Skeletal muscle satellite cell (primary cell): ENCODE measurements at regions not wholly inside any gene's neighbourhood (a gene's known extent, or its start where the extent isn't known, plus 50 kb on each side); places are given as distances from the start of the nearest gene placed in this dataset.

Experiments
- H3K27me3 ChIP-seq: 2 replicates; pipeline ENCODE4 v1.7.0; 2013; ENCODE audit warnings: low read length; ENCODE audit not compliant: control insufficient read depth, insufficient read depth
- H3K36me3 ChIP-seq: 2 replicates; pipeline ENCODE4 v1.7.0; 2013; ENCODE audit warnings: mild to moderate bottlenecking, control low read depth, low read length; ENCODE audit not compliant: insufficient read depth
- H3K4me1 ChIP-seq: 2 replicates; pipeline ENCODE4 v1.7.0; 2013; ENCODE audit warnings: low read length; ENCODE audit not compliant: control insufficient read depth, insufficient read depth
- H3K4me2 ChIP-seq: 2 replicates; pipeline ENCODE4 v1.7.0; 2013; ENCODE audit warnings: mild to moderate bottlenecking, low read length
- H3K4me3 ChIP-seq: 2 replicates; pipeline ENCODE4 v1.7.0; 2013; ENCODE audit warnings: low read length
- H3K9ac ChIP-seq: 2 replicates; pipeline ENCODE4 v1.7.0; 2013; ENCODE audit warnings: mild to moderate bottlenecking, low read depth, low read length, moderate library complexity
- H3K9me3 ChIP-seq: replicated peaks from 2 replicates; pipeline ENCODE4 v1.7.0; 2013; ENCODE audit warnings: mild to moderate bottlenecking, control low read depth, low read length

- no peak overlapping the region for H3K4me3 ChIP-seq
Observed at GRCh38 chr12:116365114-116365513, 87.6 kb upstream of the MED13L start.

GRCh38 chr12:116365606-116366455, 88.3 kb upstream of the MED13L start:
- H3K9me3 ChIP-seq = no peaks in the 10 kb centered on the region
- no peak overlapping the region for H3K4me3 ChIP-seq
- H3K4me1 ChIP-seq = no peaks in the 10 kb centered on the region
- H3K4me2 ChIP-seq = no peak overlapping the region
- no peaks in the 10 kb centered on the region for H3K36me3 ChIP-seq
- no peaks in the 10 kb centered on the region for H3K27me3 ChIP-seq
- H3K9ac ChIP-seq = no peak overlapping the region

More at GRCh38 chr12:116365114-116365513, 87.6 kb upstream of the MED13L start:
- Histone ChIP-seq H3K4me1 (no peaks in the 10 kb centered on the region), H3K36me3 (no peaks in the 10 kb centered on the region), H3K4me2 (no peak overlapping the region), H3K27me3 (no peaks in the 10 kb centered on the region), H3K9ac (no peak overlapping the region), H3K9me3 (no peaks in the 10 kb centered on the region)

DNA sequence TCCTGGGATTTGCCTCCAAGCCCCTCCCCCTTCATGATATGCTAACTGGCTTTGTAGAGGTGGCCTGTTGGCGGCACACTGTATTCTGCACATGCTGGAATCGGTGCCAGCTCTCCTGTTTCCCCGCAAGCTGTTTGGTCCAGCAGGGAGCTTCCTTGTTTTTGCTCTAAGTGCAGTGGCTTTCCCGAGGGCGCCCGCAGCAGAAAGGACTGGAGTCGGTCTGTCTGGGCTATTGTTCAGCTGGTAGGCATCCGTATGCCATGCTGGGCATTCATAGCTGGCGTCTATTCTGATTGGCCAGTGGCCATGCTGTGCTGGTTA, 88.9 kb upstream of the MED13L start:
- no peak overlapping the region for H3K4me2 ChIP-seq
- H3K9me3 ChIP-seq = no peaks in the 10 kb centered on the region
- no peaks in the 10 kb centered on the region for H3K27me3 ChIP-seq
- no peak overlapping the region for H3K9ac ChIP-seq
- H3K4me3 ChIP-seq = no peak overlapping the region
- H3K4me1 ChIP-seq = no peaks in the 10 kb centered on the region
- no peaks in the 10 kb centered on the region for H3K36me3 ChIP-seq

DNA sequence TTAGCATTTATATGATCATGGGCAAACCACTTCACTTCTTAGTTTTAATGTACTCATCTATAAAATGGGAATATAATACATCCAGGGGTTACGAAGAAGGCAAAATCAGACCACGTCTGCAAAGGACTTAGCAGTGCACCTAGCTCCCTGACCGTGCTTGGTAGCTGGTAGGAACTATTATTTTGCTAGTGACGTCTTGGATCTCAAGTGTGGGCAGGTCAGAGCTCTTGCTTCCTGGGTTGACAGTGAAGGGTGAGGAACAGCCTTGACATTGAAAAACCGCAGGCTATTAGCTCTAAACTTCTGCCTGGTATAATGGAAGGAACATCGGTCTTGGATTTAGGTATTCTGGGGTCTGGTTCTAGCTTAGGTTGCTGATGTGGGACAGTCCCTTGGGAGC, 89.3 kb upstream of the MED13L start:
- H3K4me3 ChIP-seq = no peak overlapping the region
- H3K4me1 ChIP-seq = no peaks in the 10 kb centered on the region
- no peaks in the 10 kb centered on the region for H3K9me3 ChIP-seq
- H3K27me3 ChIP-seq = no peaks in the 10 kb centered on the region
- H3K36me3 ChIP-seq = no peaks in the 10 kb centered on the region
- H3K9ac ChIP-seq = no peak overlapping the region
- no peak overlapping the region for H3K4me2 ChIP-seq

- H3K27me3 ChIP-seq = no peaks in the 10 kb centered on the region
- H3K4me3 ChIP-seq = no peak overlapping the region
- no peak overlapping the region for H3K9ac ChIP-seq
- no peak overlapping the region for H3K4me2 ChIP-seq
- no peaks in the 10 kb centered on the region for H3K4me1 ChIP-seq
- H3K9me3 ChIP-seq = no peaks in the 10 kb centered on the region
- no peaks in the 10 kb centered on the region for H3K36me3 ChIP-seq
Observed at GRCh38 chr12:116368196-116369194, 91.0 kb upstream of the MED13L start.

DNA sequence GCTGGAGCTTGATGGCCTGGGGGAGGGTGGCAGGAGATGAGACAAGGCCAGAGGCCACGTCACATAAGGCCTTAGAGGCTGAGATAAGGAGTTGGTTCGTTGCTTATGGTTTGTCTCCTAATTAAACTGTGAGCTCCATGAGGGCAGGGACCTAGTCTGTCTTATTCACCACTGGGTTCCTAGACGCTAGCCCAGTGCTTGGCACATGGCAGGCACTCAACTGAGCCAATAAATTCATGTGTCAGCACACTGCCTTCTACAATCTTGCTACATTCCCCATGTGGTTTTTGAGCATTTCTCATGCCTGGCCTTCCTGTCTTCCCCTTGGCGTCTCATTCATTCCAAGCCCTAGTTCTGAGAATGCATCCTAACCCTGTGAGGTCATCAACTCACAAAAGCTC, 92.5 kb upstream of the MED13L start:
- Histone ChIP-seq H3K9me3 (no peaks in the 10 kb centered on the region), H3K4me3 (no peak overlapping the region), H3K9ac (no peak overlapping the region), H3K27me3 (no peaks in the 10 kb centered on the region), H3K4me2 (no peak overlapping the region), H3K36me3 (no peaks in the 10 kb centered on the region), H3K4me1 (no peaks in the 10 kb centered on the region)

- Histone ChIP-seq H3K27me3 (no peaks in the 10 kb centered on the region), H3K36me3 (no peaks in the 10 kb centered on the region), H3K4me2 (no peak overlapping the region), H3K9me3 (no peaks in the 10 kb centered on the region), H3K4me1 (peaks cover 2% of the 10 kb centered on the region), H3K4me3 (no peak overlapping the region), H3K9ac (no peak overlapping the region)
Observed at GRCh38 chr12:116370886-116371580, 93.5 kb upstream of the MED13L start.

- Histone ChIP-seq H3K4me1 (peaks cover 17% of the 10 kb centered on the region), H3K9me3 (no peaks in the 10 kb centered on the region), H3K9ac (no peak overlapping the region), H3K27me3 (no peaks in the 10 kb centered on the region), H3K36me3 (no peaks in the 10 kb centered on the region), H3K4me2 (no peak overlapping the region), H3K4me3 (no peak overlapping the region)
Observed at GRCh38 chr12:116372815-116373214, 95.3 kb upstream of the MED13L start.

DNA sequence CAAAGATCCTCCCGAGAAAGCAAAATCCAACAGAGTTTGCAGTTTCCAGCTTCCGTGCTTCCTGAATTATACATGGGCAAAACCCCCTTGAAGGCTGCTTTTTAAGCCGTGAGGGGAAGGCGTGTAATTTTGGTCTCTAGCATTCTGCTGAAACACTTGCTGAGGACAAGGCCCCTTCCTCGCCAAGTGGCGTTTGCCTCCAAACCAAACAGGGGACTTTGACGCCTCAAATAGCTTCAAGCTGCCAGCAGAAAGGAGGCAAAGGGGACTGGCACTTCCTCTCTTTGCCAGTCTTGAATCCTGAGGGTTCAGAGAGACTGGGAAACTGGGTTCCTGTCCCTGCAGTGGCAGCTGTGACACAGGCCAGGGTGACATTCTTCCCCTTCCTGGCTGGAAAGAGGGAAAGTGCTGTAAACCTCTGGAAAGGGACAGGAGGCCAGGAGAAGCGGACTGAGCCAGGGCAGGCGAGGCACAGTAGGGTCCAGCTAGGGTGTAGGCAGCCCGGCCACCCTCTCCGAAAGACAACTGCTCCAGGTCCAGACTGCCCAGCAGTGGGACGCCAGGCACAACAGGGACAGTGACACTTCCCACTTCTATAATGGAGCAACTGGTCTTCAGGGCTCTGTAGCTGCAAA, 96.2 kb upstream of the MED13L start:
- H3K27me3 ChIP-seq = no peaks in the 10 kb centered on the region
- H3K36me3 ChIP-seq = no peaks in the 10 kb centered on the region
- peaks cover 17% of the 10 kb centered on the region for H3K4me1 ChIP-seq

DNA sequence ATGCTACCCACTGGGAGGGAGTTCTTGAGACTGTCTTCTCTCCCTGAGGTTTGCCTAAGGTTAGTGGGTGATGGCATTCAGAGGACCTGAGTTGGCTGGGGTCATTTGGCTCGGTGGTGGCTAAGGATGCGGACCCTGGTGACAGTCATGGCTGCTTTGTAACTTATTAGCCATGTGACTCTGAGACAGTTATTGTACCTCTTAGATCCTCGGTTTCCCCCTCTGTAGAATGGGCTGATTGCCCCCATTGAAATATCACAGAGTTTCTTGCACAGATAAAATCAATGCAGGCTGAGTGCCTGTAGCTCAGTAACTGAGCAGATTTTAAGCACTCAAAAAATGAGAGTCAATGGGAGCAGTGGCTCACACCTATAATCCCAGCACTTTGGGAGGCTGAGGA, 96.7 kb upstream of the MED13L start:
- Histone ChIP-seq H3K9me3 (no peaks in the 10 kb centered on the region), H3K27me3 (no peaks in the 10 kb centered on the region), H3K36me3 (no peaks in the 10 kb centered on the region), H3K4me3 (no peak overlapping the region), H3K4me1 (peaks cover 17% of the 10 kb centered on the region), H3K9ac (no peak overlapping the region), H3K4me2 (no peak overlapping the region)

More for the DNA sequence above, 96.2 kb upstream of the MED13L start:
- Histone ChIP-seq H3K9me3 (no peaks in the 10 kb centered on the region), H3K4me3 (no peak overlapping the region), H3K9ac (no peak overlapping the region), H3K4me2 (no peak overlapping the region)
